HG03064 (cell line): ENCODE measurements at regions not wholly inside any gene's neighbourhood (a gene's known extent, or its start where the extent isn't known, plus 50 kb on each side); places are given as distances from the start of the nearest gene placed in this dataset.

ENCODE experiments used
- ATAC-seq: cut with Tn5 transposase; IDR thresholded peaks from one replicate; pipeline ENCODE4 v1.9.1; 2021; ENCODE audit warnings: low read depth; ENCODE audit not compliant: unreplicated experiment

- no peak for ATAC-seq
Measured at GRCh38 chr1:239725371-239725770, 339.0 kb downstream of the CHRM3 start.

- ATAC-seq: no peak
Measured at GRCh38 chr1:239725933-239726332, 339.6 kb downstream of the CHRM3 start.

- ATAC-seq: no peak
Measured at GRCh38 chr1:239730378-239730777, 344.0 kb downstream of the CHRM3 start.

- no peak for ATAC-seq
Measured at GRCh38 chr1:239731082-239731748, 344.8 kb downstream of the CHRM3 start.

GRCh38 chr1:239732770-239733169 is 346.4 kb downstream of the CHRM3 start:
- no peak for ATAC-seq

- ATAC-seq: no peak
Measured at GRCh38 chr1:239733995-239734394, 347.6 kb downstream of the CHRM3 start.

GRCh38 chr1:239735111-239735510 is 348.7 kb downstream of the CHRM3 start:
- no peak for ATAC-seq

- ATAC-seq: no peak
Measured at GRCh38 chr1:239736479-239736878, 350.1 kb downstream of the CHRM3 start.

GRCh38 chr1:239739375-239739774 is 352.3 kb upstream of the FMN2 start:
- ATAC-seq: no peak

GRCh38 chr1:239739919-239740318 is 351.8 kb upstream of the FMN2 start:
- no peak for ATAC-seq

GRCh38 chr1:239742416-239743109 is 349.1 kb upstream of the FMN2 start:
- ATAC-seq: no peak

- ATAC-seq: no peak
Measured at GRCh38 chr1:239744851-239745250, 346.8 kb upstream of the FMN2 start.

- no peak for ATAC-seq
Measured at GRCh38 chr1:239755107-239755912, 336.4 kb upstream of the FMN2 start.

- no peak for ATAC-seq
Measured at GRCh38 chr1:239757716-239758115, 334.0 kb upstream of the FMN2 start.

GRCh38 chr1:239758756-239759155 is 332.9 kb upstream of the FMN2 start:
- ATAC-seq: no peak

GRCh38 chr1:239761509-239761908 is 330.2 kb upstream of the FMN2 start:
- no peak for ATAC-seq

- no peak for ATAC-seq
Measured at GRCh38 chr1:239763850-239764249, 327.8 kb upstream of the FMN2 start.

- ATAC-seq: no peak
Measured at GRCh38 chr1:239764546-239764945, 327.1 kb upstream of the FMN2 start.

GRCh38 chr1:239765163-239765562 is 326.5 kb upstream of the FMN2 start:
- ATAC-seq: no peak

- ATAC-seq: no peak
Measured at GRCh38 chr1:239771550-239771949, 320.1 kb upstream of the FMN2 start.

GRCh38 chr1:239772446-239772845 is 319.2 kb upstream of the FMN2 start:
- no peak for ATAC-seq

- no peak for ATAC-seq
Measured at GRCh38 chr1:239775466-239775865, 316.2 kb upstream of the FMN2 start.
